AG09319 (cell line): ENCODE measurements at regions not wholly inside any gene's neighbourhood (a gene's known extent, or its start where the extent isn't known, plus 50 kb on each side); places are given as distances from the start of the nearest gene placed in this dataset.

Experiments used
- DNase-seq: peaks from one replicate; pipeline ENCODE4 v3.0.0-alpha.2; 2010; ENCODE audit warnings: low read depth; ENCODE audit errors: extremely low read depth
- CTCF ChIP-seq: IDR thresholded peaks from 2 replicates; pipeline ENCODE4 v1.5.1; 2011; ENCODE audit warnings: low read depth, mild to moderate bottlenecking, inconsistent platforms, low read length, moderate library complexity

- TF ChIP-seq CTCF: no peak
- no peak for DNase-seq
Observed at GRCh38 chr13:99061411-99061810, 83.5 kb upstream of the DOCK9 start.

- no peak for TF ChIP-seq CTCF
- DNase-seq: no peak
Observed at GRCh38 chr13:99062593-99062992, 84.7 kb upstream of the DOCK9 start.

GRCh38 chr13:99063178-99063577, 85.3 kb upstream of the DOCK9 start:
- no peak for TF ChIP-seq CTCF
- DNase-seq: no peak

- TF ChIP-seq CTCF: no peak
- DNase-seq: no peak
Observed at GRCh38 chr13:99063952-99064351, 86.1 kb upstream of the DOCK9 start.

GRCh38 chr13:99064624-99065234, 86.9 kb upstream of the DOCK9 start:
- DNase-seq: no peak
- no peak for TF ChIP-seq CTCF

- no peak for TF ChIP-seq CTCF
- DNase-seq: no peak
Observed at GRCh38 chr13:99065235-99066015, 87.6 kb upstream of the DOCK9 start.

- no peak for TF ChIP-seq CTCF
- no peak for DNase-seq
Observed at GRCh38 chr13:99066219-99066618, 88.4 kb upstream of the DOCK9 start.
